Breast epithelium (tissue), 4 donors: ENCODE measurements at regions not wholly inside any gene's neighbourhood (a gene's known extent, or its start where the extent isn't known, plus 50 kb on each side); places are given as distances from the start of the nearest gene placed in this dataset.

Source experiments
- DNase-seq, 2 donors: peaks; one replicate each; pipeline ENCODE4 v3.0.0-alpha.2; 2019; ENCODE audit warnings: low spot score in 2 of 2
- H3K27ac ChIP-seq, 2 donors: fragments of 200-600 bp; sonication (generic) in 1 of 2; one replicate each; pipeline ENCODE4 v1.5.1; 2016 to 2019; ENCODE audit warnings: mild to moderate bottlenecking in 1 of 2
- H3K27me3 ChIP-seq, 2 donors: fragments of 200-600 bp; sonication (generic) in 1 of 2; one replicate each; pipeline versions ENCODE4 v1.5.1 to v1.6.0; 2017 to 2019; ENCODE audit warnings: control low read depth in 1 of 2, mild to moderate bottlenecking in 1 of 2
- H3K36me3 ChIP-seq: fragments of 200-600 bp; one replicate; pipeline ENCODE4 v1.5.1; 2019
- H3K4me1 ChIP-seq, 2 donors: fragments of 200-600 bp; sonication (generic); one replicate each; pipeline ENCODE4 v1.5.1; 2016 to 2019; ENCODE audit warnings: control low read depth in 1 of 2
- H3K4me3 ChIP-seq, 3 donors: fragments of 200-600 bp; sonication (generic); 1 replicate in 2 of 3; 2 replicates in 1 of 3; pipeline ENCODE4 v1.5.1; 2016 to 2019; ENCODE audit warnings: mild to moderate bottlenecking in 3 of 3, moderate library complexity in 2 of 3
- H3K9me3 ChIP-seq, 2 donors: fragments of 200-600 bp; sonication (generic) in 1 of 2; one replicate each; pipeline ENCODE4 v1.5.1; 2016 to 2019; ENCODE audit warnings: control low read depth in 1 of 2
- POLR2A ChIP-seq: fragments of 450-650 bp; IDR thresholded peaks from one replicate; pipeline ENCODE4 v1.6.1; 2016; ENCODE audit warnings: antibody characterized with exemption, mild to moderate bottlenecking, moderate library complexity
- POLR2AphosphoS5 ChIP-seq, 3 donors: sonication (generic); formaldehyde crosslinking; IDR thresholded peaks; one replicate each; pipeline ENCODE4 v1.6.1; 2017; ENCODE audit warnings: antibody characterized with exemption in 3 of 3
- intact Hi-C: fragments of 100-400 bp; cut with DNase I; formaldehyde crosslinking; loops from one replicate; pipeline ENCODE4 v1.15.1; 2023; ENCODE audit warnings: low total_unique reads
- TF ChIP-seq, protein P1 (sequence below), 3 donors: fragments of 450-650 bp; IDR thresholded peaks; one replicate each; pipeline ENCODE4 v1.5.1; 2016 to 2017; ENCODE audit warnings: antibody characterized with exemption in 3 of 3, mild to moderate bottlenecking in 3 of 3, moderate library complexity in 3 of 3

DNA sequence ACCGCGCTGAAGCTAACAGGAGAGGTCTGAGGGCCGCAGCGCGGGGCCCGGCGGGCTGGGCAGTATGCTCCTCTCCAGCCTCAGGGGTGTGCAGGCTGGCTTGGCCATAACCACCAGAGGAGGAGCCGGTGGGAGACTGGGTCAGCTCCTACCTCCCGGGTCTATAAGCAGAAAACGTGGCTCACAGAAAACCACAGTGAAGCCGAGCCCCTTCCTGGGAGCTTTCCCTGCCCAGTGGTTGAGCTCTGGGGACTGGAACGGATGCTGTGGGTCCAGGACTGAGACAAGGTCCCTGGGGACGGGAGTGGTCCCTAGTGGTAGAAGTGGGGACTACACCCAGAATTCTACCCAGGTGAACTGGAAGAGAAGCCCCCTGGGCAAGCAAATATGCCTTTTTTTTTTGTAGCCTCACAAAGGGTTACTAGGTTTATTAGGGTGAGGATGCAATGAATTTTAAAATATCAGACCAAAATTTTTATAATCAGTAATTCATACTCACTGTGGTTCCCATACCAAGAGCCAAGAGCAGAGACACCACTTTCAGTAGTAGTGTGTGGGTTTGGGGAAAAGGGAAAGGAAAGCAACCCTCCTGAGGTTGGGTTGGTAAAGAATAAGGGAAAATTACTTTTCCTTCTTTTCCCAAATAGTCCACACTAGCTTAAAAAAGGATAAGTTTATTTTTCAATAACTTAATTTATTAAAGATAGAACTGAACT lies 67.9 kb upstream of the PRKCQ start:
- intact Hi-C loops = no loop called here
- DNase-seq = no peak

DNA sequence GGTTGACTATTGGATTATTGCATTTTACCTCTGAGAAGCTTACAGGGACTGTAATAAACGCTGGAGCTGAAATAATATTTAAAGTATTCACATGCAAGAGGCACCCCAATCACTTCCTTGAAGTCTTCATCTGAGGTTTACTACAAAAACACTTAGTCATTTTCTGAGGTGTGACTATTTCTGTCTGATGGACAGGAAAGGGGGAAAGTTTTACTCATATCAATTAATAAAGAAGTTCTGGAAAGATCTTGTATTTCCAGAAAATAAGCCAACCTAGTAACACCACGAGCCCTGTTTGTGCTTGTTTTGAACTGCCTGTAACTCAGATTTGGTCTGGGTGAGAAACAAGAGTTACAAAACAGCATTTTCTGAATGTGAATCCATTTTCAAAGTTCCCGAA lies 63.9 kb upstream of the PRKCQ start:
- TF ChIP-seq, protein P1, sequence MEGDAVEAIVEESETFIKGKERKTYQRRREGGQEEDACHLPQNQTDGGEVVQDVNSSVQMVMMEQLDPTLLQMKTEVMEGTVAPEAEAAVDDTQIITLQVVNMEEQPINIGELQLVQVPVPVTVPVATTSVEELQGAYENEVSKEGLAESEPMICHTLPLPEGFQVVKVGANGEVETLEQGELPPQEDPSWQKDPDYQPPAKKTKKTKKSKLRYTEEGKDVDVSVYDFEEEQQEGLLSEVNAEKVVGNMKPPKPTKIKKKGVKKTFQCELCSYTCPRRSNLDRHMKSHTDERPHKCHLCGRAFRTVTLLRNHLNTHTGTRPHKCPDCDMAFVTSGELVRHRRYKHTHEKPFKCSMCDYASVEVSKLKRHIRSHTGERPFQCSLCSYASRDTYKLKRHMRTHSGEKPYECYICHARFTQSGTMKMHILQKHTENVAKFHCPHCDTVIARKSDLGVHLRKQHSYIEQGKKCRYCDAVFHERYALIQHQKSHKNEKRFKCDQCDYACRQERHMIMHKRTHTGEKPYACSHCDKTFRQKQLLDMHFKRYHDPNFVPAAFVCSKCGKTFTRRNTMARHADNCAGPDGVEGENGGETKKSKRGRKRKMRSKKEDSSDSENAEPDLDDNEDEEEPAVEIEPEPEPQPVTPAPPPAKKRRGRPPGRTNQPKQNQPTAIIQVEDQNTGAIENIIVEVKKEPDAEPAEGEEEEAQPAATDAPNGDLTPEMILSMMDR (IDR thresholded peaks at IDR 0.05) = no peak
- TF ChIP-seq POLR2AphosphoS5 (IDR thresholded peaks at IDR 0.05) (no peak), POLR2A (no peak)
- Histone ChIP-seq H3K27ac (no peak overlapping the region), H3K4me3 (no peak overlapping the region), H3K36me3 (no peaks in the 10 kb centered on the region), H3K4me1 (no peaks in the 10 kb centered on the region), H3K27me3 (peaks cover 0 to 5% of the 10 kb centered on the region in 2 donors), H3K9me3 (no peaks in the 10 kb centered on the region)
- intact Hi-C loops = no loop called here
- no peak for DNase-seq

More for the DNA sequence above, 67.9 kb upstream of the PRKCQ start:
- Histone ChIP-seq H3K4me1 (no peaks in the 10 kb centered on the region), H3K36me3 (no peaks in the 10 kb centered on the region), H3K9me3 (no peaks in the 10 kb centered on the region), H3K27ac (no peak overlapping the region), H3K4me3 (no peak overlapping the region), H3K27me3 (peaks cover 0 to 11% of the 10 kb centered on the region in 2 donors)
- no peak for TF ChIP-seq POLR2AphosphoS5 (IDR thresholded peaks at IDR 0.05)
- TF ChIP-seq, protein P1 (IDR thresholded peaks at IDR 0.05) = peak in 2 of 3 donors; percentile 20 to 23

DNA sequence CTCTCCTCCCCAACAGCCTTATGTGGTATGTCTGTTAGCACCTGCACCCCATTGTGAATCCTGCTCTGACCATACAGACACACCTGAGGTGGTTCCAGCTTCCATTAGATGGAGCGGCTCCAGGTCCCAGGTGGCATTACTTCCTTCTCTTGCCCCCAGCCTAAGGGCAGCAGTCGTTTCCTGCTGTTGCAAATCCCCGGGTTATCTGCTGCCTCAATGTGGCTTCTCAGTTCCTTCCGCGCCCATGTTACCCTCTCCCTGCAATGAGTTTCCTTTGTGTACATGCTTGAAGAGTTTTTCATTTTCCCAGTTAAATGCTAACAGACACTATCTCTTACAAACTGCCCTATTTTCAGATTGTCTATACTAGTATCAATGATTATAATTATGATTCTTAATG lies 62.8 kb upstream of the PRKCQ start:
- H3K36me3 ChIP-seq = no peaks in the 10 kb centered on the region
- H3K4me1 ChIP-seq = no peaks in the 10 kb centered on the region
- intact Hi-C loops = no loop called here
- DNase-seq = no peak
- H3K4me3 ChIP-seq = no peak overlapping the region
- H3K27me3 ChIP-seq = no peaks in the 10 kb centered on the region
- no peak overlapping the region for H3K27ac ChIP-seq
- H3K9me3 ChIP-seq = no peaks in the 10 kb centered on the region
- TF ChIP-seq, protein P1 (IDR thresholded peaks at IDR 0.05) = no peak
- TF ChIP-seq POLR2A (no peak), POLR2AphosphoS5 (IDR thresholded peaks at IDR 0.05) (no peak)

- TF ChIP-seq POLR2A = no peak
- TF ChIP-seq, protein P1 (IDR thresholded peaks at IDR 0.05) = no peak
- TF ChIP-seq POLR2AphosphoS5 (IDR thresholded peaks at IDR 0.05) = no peak
- H3K4me1 ChIP-seq = no peaks in the 10 kb centered on the region
- H3K36me3 ChIP-seq = no peaks in the 10 kb centered on the region
- H3K9me3 ChIP-seq = no peaks in the 10 kb centered on the region
- intact Hi-C loops = no loop called here
- no peak overlapping the region for H3K4me3 ChIP-seq
- H3K27ac ChIP-seq = no peak overlapping the region
- no peaks in the 10 kb centered on the region for H3K27me3 ChIP-seq
- no peak for DNase-seq
These were observed 60.5 kb upstream of the PRKCQ start for GRCh38 chr10:6640433-6641040.

DNA sequence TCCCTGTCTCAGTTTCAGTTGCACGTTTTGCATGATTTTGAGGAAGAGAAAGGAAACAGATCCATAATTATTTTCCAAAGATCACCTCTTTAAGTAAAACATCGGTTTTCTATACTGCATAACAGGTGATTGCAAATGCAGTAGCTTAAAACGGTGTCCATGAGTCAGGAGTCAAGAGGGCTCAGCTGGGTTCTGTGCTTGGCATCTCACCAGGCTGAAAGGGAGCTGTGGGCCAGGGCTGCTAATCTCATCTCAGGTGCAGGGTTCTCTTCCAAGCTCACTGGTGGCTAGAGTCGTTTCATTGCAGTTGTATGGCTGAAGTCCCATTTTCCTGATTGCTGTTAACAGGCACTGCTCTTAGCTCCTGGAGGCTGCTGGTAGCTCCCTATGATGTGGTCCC lies 57.0 kb upstream of the PRKCQ start:
- DNase-seq = no peak
- Histone ChIP-seq H3K27ac (no peak overlapping the region), H3K36me3 (no peaks in the 10 kb centered on the region), H3K4me1 (no peaks in the 10 kb centered on the region), H3K27me3 (no peaks in the 10 kb centered on the region), H3K9me3 (no peaks in the 10 kb centered on the region), H3K4me3 (no peak overlapping the region)
- TF ChIP-seq POLR2AphosphoS5 (IDR thresholded peaks at IDR 0.05) (no peak), POLR2A (no peak)
- intact Hi-C loops = no loop called here
